ENCODE measurements at regions not wholly inside any gene's neighbourhood (a gene's known extent, or its start where the extent isn't known, plus 50 kb on each side); places are given as distances from the start of the nearest gene placed in this dataset.

GRCh38 chr10:24157567-24157966, 51.4 kb upstream of the KIAA1217 start:
- TF ChIP-seq CTCF (conservative IDR thresholded peaks at IDR 0.05 in 1 of 2, IDR thresholded peaks at IDR 0.05 in 1 of 2; ENCODE audit: extremely low read depth in 1 of 2, insufficient read depth in 1 of 2, low read depth in 1 of 2, low read length in 2 of 2): no peak
- TF ChIP-seq EZH2 (IDR thresholded peaks at IDR 0.05; ENCODE audit: borderline replicate concordance, low read length): no peak

Measured in mammary epithelial cell (primary cell).